NCI-H2107 treated with DMSO at 0.1 percent for 48 hours (cell line): ENCODE measurements at regions not wholly inside any gene's neighbourhood (a gene's known extent, or its start where the extent isn't known, plus 50 kb on each side); places are given as distances from the start of the nearest gene placed in this dataset.

Source experiments
- DNase-seq: peaks from one replicate; lab custom pipeline; 2025; ENCODE audit not compliant: unreplicated experiment; lab: John Stamatoyannopoulos, UW

DNA sequence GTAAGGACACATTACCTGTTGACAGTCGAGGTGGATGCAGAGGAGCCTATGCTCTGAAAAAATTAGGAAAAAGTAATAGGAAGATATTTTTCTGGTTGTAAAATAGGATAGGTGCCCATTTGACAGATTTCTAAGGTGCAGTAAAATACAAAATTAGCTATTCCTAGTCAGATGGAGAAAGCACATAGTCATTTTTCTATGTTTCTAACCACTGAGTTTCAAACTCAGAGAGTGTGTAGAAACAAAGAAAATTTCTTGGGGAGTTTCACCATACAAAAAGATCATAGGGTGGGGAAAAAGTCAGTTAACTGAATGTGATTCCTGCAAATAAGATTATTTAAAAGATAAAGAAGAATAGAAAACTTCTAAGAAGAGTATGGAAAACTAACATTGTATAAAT lies 666.9 kb downstream of the KCNT2 start:
- DNase-seq, result no peak

GRCh38 chr1:195939844-195940243 lies 668.4 kb downstream of the KCNT2 start:
- DNase-seq, result no peak

DNA sequence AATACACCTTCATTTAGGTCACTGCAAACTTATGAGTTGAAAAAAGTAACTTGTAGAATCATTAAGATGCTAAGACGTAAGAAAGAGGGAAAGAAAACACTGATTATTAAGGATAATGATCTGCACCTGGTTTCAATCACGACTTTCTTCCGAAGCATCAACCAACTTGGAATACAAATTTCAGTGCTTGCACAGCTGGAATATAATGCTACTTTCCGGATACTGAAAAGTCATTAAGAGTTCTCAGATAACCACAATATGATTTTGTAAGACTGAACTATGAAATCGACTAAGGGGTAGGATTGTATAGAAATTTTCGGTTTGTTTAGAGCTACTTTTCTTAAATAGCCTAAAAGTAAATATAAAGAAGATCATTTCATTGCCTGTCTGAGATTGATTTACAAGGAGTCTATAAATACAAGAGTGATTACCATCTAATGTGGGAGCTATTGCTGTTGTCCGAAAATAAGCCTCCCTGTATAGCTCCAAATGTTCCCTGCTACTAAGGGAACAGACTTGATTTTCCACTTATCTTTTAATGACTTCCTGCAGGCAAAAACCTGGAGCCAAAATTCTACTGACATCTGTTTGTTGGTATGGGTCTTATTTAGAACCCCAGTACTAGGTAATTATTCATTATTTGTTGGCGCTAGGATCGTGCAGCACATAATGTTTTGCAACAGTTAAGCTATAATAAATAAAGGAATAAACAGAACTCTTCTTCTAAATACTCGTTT lies 673.3 kb downstream of the KCNT2 start:
- DNase-seq, result no peak

GRCh38 chr1:195933835-195934234 lies 674.4 kb downstream of the KCNT2 start:
- no peak for DNase-seq

DNA sequence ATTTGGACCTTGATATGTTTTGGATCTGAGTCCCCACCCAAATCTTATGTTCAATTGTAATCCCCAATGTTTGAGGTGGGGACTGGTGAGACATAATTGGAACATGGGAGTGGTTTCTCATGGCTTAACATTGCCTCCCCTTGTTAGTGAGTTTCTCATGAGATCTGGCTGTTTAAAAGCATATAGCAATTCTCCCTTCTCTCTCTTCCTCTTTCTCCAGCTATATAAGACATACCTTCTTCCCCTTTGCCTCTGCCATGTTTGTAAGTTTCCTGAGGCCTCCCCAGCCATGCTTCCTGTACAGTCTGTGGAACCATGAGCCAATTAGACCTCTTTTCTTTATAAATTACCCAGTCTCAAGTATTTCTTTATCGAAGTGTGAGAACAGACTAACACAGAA lies 692.4 kb downstream of the KCNT2 start:
- DNase-seq, result no peak

DNA sequence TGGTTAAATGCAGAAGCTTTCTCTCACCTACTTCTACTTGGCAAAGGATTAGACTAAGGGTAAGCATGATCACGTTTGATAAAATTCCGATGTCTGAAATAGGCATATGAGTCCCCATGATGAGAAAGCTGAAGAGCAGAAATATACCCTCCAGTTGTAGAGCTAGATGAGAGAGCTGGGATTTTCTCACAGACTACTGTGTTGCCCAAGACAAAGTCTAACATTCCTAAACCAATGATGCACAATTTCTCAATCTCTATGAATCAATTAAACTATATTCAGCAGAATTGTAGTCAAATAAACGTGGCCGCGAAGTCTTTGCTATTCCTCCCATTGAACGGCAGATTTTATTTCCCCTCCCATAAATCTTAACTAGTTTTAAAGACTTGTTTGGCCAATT lies 699.2 kb downstream of the KCNT2 start:
- no peak for DNase-seq

GRCh38 chr1:195908121-195908520 lies 700.1 kb downstream of the KCNT2 start:
- DNase-seq, result no peak

GRCh38 chr1:195903203-195903602 lies 705.0 kb downstream of the KCNT2 start:
- no peak for DNase-seq

GRCh38 chr1:195902779-195903178 lies 705.5 kb downstream of the KCNT2 start:
- DNase-seq, result no peak

GRCh38 chr1:195899762-195900352 lies 708.4 kb downstream of the KCNT2 start:
- DNase-seq, result no peak

DNA sequence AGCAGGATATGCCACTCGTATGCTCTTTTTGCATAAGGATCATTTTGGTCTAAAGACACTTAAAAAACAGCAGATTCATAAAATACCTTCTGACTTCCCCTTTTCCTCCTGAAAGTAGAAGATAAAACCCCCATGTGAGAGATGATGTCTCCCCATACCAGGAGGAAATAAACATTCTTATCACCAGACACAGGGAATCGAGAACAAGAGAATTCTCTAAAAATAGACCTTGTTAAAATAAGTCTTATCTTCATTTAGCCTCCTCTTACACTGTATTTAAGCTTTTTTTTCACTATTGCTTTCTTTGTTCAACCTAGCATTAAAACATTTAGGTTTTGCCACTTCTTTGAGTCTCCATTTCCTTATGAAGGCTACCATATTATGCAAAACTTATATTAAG lies 709.3 kb downstream of the KCNT2 start:
- no peak for DNase-seq

DNA sequence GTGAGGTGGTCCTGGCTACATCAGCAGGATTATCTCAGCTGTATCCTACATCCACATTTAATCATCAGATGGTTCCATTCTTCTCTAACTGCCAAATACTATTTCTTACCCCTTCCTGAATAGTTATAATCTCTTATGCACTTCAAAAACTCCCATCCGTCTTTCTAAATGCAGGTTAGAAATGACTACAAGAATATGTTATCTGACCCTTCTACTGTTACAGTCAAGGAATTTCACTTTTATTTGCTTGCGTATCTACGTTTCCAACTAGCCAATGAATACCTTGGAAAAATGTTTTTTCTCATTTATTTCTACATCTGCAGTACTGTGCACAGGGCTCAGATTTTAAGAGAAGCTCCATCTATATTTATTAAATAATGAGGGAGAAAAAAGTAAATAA lies 709.9 kb downstream of the KCNT2 start:
- no peak for DNase-seq

GRCh38 chr1:195897076-195897475 lies 711.2 kb downstream of the KCNT2 start:
- no peak for DNase-seq

- no peak for DNase-seq
Measured at GRCh38 chr1:195894411-195894810, 713.8 kb downstream of the KCNT2 start.

GRCh38 chr1:195886000-195886399 lies 722.2 kb downstream of the KCNT2 start:
- no peak for DNase-seq

DNA sequence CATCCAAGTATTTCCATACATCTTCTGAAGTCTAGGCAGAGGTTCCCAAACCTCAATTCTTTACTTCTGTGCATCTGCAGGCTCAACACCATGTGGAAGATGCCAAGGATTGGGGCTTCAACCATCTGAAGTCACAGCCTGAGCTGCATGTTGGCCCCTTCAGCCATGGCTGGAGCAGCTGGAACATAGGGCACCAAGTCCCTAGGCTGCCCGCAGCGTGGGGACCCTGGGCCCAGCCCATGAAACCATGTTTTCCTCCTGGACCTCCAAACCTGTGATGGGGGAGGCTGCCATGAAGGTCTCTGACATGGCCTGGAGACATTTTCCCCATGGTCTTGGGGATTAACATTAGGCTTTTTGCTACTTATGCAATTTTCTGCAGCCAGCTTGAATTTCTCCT lies 729.8 kb downstream of the KCNT2 start:
- DNase-seq, result no peak

GRCh38 chr1:195876792-195877191 lies 731.4 kb downstream of the KCNT2 start:
- no peak for DNase-seq

DNA sequence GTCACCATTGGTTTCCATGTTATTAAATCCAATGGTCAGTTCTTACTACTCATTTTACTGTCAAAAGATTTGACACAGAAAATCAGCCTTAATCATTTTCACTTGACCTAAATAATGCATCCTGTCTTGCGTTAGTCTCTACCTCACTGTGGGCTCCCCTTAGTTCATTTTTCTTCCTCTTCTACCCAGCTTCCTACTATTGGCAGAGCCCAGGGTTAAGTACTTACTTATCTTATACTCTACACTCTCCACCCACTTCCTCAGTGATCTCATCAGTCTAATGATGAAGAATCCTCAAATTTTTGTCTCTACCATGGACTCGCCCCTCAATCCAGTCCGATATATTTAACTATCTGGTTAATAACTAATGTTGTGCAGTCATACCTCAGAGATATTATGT lies 735.9 kb downstream of the KCNT2 start:
- no peak for DNase-seq

DNA sequence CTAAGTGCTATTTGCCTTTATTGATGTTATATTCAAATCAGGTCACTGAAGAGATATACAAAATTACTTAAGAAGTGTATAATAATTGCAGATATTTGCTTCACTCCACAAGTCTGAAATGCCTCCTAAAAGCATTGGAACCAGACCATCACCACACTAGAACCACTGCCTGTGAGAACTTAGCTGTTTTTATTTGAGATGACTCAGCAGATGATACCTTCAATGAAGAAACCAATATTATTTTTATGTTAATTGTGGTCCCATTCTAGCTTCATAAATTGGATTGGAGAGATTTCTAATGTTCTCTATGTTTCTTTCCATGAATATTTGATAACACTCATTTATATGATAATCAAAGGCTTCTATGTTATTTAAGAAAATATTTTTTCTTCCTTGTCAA lies 740.6 kb downstream of the KCNT2 start:
- DNase-seq, result no peak

- DNase-seq, result no peak
Measured at GRCh38 chr1:195866781-195867222, 741.4 kb downstream of the KCNT2 start.

- DNase-seq, result no peak
Measured at GRCh38 chr1:195866091-195866780, 742.0 kb downstream of the KCNT2 start.

GRCh38 chr1:195851804-195852203 lies 756.4 kb downstream of the KCNT2 start:
- no peak for DNase-seq
